GM12878 (cell line): ENCODE measurements at regions not wholly inside any gene's neighbourhood (a gene's known extent, or its start where the extent isn't known, plus 50 kb on each side); places are given as distances from the start of the nearest gene placed in this dataset.

Experiments
- ATAC-seq: fragments of 200-7000 bp; cut with Tn5 transposase; 3 replicates; pipeline ENCODE4 v1.9.1; 2020; ENCODE audit warnings: mild to moderate bottlenecking, moderate library complexity
- BruUV-seq: library from RNA; stranded (reverse); fragments of 400-500 nt; replicated peaks from 2 replicates; lab custom pipeline; 2021; lab: Mats Ljungman, UMichigan
- CTCF ChIA-PET: fragments of 300-600 bp; sonication (Branson Sonifier 250); formaldehyde crosslinking; extraction: SDS; loops from one replicate; lab custom pipeline; 2021; ENCODE audit warnings: inconsistent platforms; lab: Yijun Ruan, JAX
- POLR2A ChIA-PET: fragments of 350-600 bp; formaldehyde crosslinking; extraction: SDS; loops from one replicate; lab custom pipeline; 2021; ENCODE audit warnings: inconsistent platforms; lab: Charles Lee
- RAD21 ChIA-PET: fragments of 300-600 bp; sonication (Branson Sonifier 250); formaldehyde crosslinking; loops from one replicate; lab custom pipeline; 2023; ENCODE audit warnings: antibody characterized with exemption; ENCODE audit not compliant: unreplicated experiment; lab: Charles Lee
- SMC1A ChIA-PET: fragments of 300-600 bp; sonication (Branson Sonifier 250); formaldehyde crosslinking; loops from one replicate; lab custom pipeline; 2023; ENCODE audit not compliant: unreplicated experiment, uncharacterized antibody; lab: Charles Lee
- DNase-seq: peaks from one replicate; pipeline ENCODE4 v3.0.0-alpha.2; 2011; ENCODE audit warnings: low read depth, low spot score
- FAIRE-seq: peaks from 3 replicates; lab custom pipeline; 2011; peaks lifted over from hg19 to GRCh38; lab: Jason Lieb, UNC
- H2AFZ ChIP-seq: 2 replicates; pipeline ENCODE4 v1.6.0; 2011; ENCODE audit warnings: low read depth, low read length, control low read depth; ENCODE audit not compliant: control insufficient read depth
- H3K27ac ChIP-seq: 2 replicates; pipeline ENCODE4 v1.5.1; 2011; ENCODE audit warnings: control low read depth; ENCODE audit not compliant: control insufficient read depth, insufficient read depth
- H3K27me3 ChIP-seq, 2 experiments: replicated peaks in 1 of 2; 2 replicates each; pipeline versions ENCODE4 v1.6.0 to v1.6.1; 2011; ENCODE audit warnings: low read length in 1 of 2; ENCODE audit not compliant: control insufficient read depth in 2 of 2, insufficient read depth in 2 of 2
- H3K36me3 ChIP-seq, 2 experiments: 2 replicates each; pipeline ENCODE4 v1.5.1; 2011; ENCODE audit warnings: low read length in 1 of 2; ENCODE audit not compliant: control insufficient read depth in 2 of 2, insufficient read depth in 2 of 2
- H3K4me1 ChIP-seq: 2 replicates; pipeline ENCODE4 v1.6.1; 2011; ENCODE audit warnings: mild to moderate bottlenecking, low read length, moderate library complexity, mixed read lengths; ENCODE audit not compliant: control insufficient read depth, insufficient read depth
- H3K4me2 ChIP-seq: 2 replicates; pipeline ENCODE4 v1.6.0; 2011; ENCODE audit warnings: control low read depth; ENCODE audit not compliant: control insufficient read depth, insufficient read depth
- H3K4me3 ChIP-seq: fragments of 200-600 bp; sonication (generic); 2 replicates; pipeline ENCODE4 v1.5.1; 2016
- H3K79me2 ChIP-seq: 2 replicates; pipeline ENCODE4 v1.6.0; 2011; ENCODE audit warnings: low read length; ENCODE audit not compliant: control insufficient read depth, insufficient read depth
- H3K9ac ChIP-seq: 2 replicates; pipeline ENCODE4 v1.8.0; 2011; ENCODE audit warnings: low read length, control low read depth, mixed read lengths; ENCODE audit not compliant: control insufficient read depth, insufficient read depth
- H3K9me3 ChIP-seq: replicated peaks from 3 replicates; pipeline ENCODE4 v1.5.1; 2011; ENCODE audit warnings: mild to moderate bottlenecking, low read length; ENCODE audit not compliant: control insufficient read depth, insufficient read depth
- H4K20me1 ChIP-seq: 2 replicates; pipeline ENCODE4 v1.6.0; 2011; ENCODE audit not compliant: control insufficient read depth, insufficient read depth
- BCL11A ChIP-seq: IDR thresholded peaks from 2 replicates; pipeline ENCODE4 v1.6.1; 2011; ENCODE audit warnings: low read depth, low read length
- BHLHE40 ChIP-seq, 2 experiments: fragments of 450-650 bp in 1 of 2; IDR thresholded peaks; 2 replicates each; pipeline ENCODE4 v1.6.1; 2011 to 2017; ENCODE audit warnings: low read depth in 2 of 2, borderline replicate concordance in 1 of 2, improper control_type of control experiment in 1 of 2, low read length in 1 of 2, mild to moderate bottlenecking in 1 of 2
- CREM ChIP-seq: IDR thresholded peaks from 2 replicates; pipeline ENCODE4 v1.6.1; 2014; ENCODE audit warnings: antibody characterized with exemption, low read depth
- EZH2 ChIP-seq: IDR thresholded peaks from 2 replicates; pipeline ENCODE4 v1.6.1; 2012; ENCODE audit warnings: low read depth, mild to moderate bottlenecking, control low read depth, inconsistent platforms, low read length, borderline replicate concordance; ENCODE audit not compliant: control insufficient read depth
- FOS ChIP-seq: IDR thresholded peaks from 3 replicates; pipeline ENCODE4 v1.6.1; 2011; ENCODE audit warnings: borderline replicate concordance; ENCODE audit not compliant: insufficient read length; ENCODE audit errors: extremely low read depth
- GABPA ChIP-seq: IDR thresholded peaks from 2 replicates; pipeline ENCODE4 v1.6.1; 2014; ENCODE audit warnings: antibody characterized with exemption, low read depth, mild to moderate bottlenecking, inconsistent platforms
- LARP7 ChIP-seq: fragments of 450-650 bp; IDR thresholded peaks from 2 replicates; pipeline ENCODE4 v1.6.1; 2017; ENCODE audit warnings: mild to moderate bottlenecking
- MYB ChIP-seq: fragments of 150-350 bp; IDR thresholded peaks from 2 replicates; pipeline ENCODE4 v1.6.1; 2014; ENCODE audit warnings: mild to moderate bottlenecking, low read depth, low read length, borderline replicate concordance
- NR2F1 ChIP-seq: fragments of 450-650 bp; conservative IDR thresholded peaks from 2 replicates; pipeline ENCODE4 v1.6.1; 2017; ENCODE audit warnings: mild to moderate bottlenecking
- RBBP5 ChIP-seq: fragments of 200-600 bp; sonication (generic); conservative IDR thresholded peaks from 2 replicates; pipeline ENCODE4 v1.6.1; 2016
- SP1 ChIP-seq: IDR thresholded peaks from one replicate; pipeline ENCODE4 v1.6.1; 2011; ENCODE audit warnings: low read depth, low read length
- SREBF2 ChIP-seq: IDR thresholded peaks from 2 replicates; pipeline ENCODE4 v1.6.1; 2012; ENCODE audit warnings: mild to moderate bottlenecking, low read length
- SUPT20H ChIP-seq: IDR thresholded peaks from 2 replicates; pipeline ENCODE4 v1.6.1; 2011; ENCODE audit warnings: low read depth, mild to moderate bottlenecking, low read length, moderate library complexity, borderline replicate concordance; ENCODE audit not compliant: control insufficient read depth
- TBL1XR1 ChIP-seq: IDR thresholded peaks from 2 replicates; pipeline ENCODE4 v1.6.1; 2012; ENCODE audit warnings: low read depth, low read length, improper control_type of control experiment
- TCF7 ChIP-seq: IDR thresholded peaks from 2 replicates; pipeline ENCODE4 v1.6.1; 2014; ENCODE audit warnings: antibody characterized with exemption, borderline replicate concordance
- ZNF217 ChIP-seq: fragments of 450-650 bp; IDR thresholded peaks from 2 replicates; pipeline ENCODE4 v1.6.1; 2017; ENCODE audit warnings: antibody characterized with exemption, mild to moderate bottlenecking
- WGBS: methylation state at CpG from one replicate; pipeline ENCODE4 v1.1.6; 2016; ENCODE audit warnings: low lambda C conversion rate; ENCODE audit not compliant: insufficient replicate concordance, insufficient coverage; ENCODE audit errors: missing lambda C conversion rate; 5-methylcytosine and 5-hydroxymethylcytosine counted together
- in situ Hi-C: fragments of 300-500 bp; cut with MboI; formaldehyde crosslinking; loops from 9 replicates; pipeline ENCODE4 v1.14.3; 2018; ENCODE audit warnings: mixed read lengths
- intact Hi-C: fragments of 100-400 bp; cut with micrococcal nuclease; formaldehyde crosslinking; loops from one replicate; pipeline ENCODE4 v1.14.2; 2022; ENCODE audit not compliant: unreplicated experiment
- TF ChIP-seq, protein P1 (sequence below): IDR thresholded peaks from 2 replicates; pipeline ENCODE4 v1.6.1; 2012; ENCODE audit warnings: low read depth, low read length, improper control_type of control experiment
- TF ChIP-seq, protein P2 (sequence below): fragments of 450-650 bp; formaldehyde crosslinking; IDR thresholded peaks from 2 replicates; pipeline ENCODE4 v1.5.0; 2022; ENCODE audit warnings: mild to moderate bottlenecking, missing genetic modification characterization

DNA sequence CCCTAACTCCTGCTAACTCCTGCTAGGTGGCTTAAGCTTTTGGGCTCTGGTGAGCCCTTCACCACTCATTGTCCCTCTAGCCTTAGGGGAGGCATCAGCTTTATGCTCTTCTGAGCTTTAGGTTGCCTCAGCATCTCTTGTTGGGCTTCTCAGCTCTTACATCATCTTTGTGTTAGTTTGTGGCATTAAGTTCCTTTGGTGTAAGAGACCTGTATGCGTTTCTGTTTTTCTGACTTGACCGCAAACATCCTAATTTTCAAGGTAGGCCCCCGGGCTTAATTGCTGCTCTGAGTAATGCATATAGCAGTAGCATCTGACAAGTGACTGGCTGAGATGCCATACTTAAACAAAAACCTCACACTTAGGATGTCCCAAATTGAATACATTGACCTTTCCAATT is 287.8 kb upstream of the TUT7 start (continued):
- TF ChIP-seq, protein P1, sequence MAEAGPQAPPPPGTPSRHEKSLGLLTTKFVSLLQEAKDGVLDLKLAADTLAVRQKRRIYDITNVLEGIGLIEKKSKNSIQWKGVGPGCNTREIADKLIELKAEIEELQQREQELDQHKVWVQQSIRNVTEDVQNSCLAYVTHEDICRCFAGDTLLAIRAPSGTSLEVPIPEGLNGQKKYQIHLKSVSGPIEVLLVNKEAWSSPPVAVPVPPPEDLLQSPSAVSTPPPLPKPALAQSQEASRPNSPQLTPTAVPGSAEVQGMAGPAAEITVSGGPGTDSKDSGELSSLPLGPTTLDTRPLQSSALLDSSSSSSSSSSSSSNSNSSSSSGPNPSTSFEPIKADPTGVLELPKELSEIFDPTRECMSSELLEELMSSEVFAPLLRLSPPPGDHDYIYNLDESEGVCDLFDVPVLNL: no peak
- TF ChIP-seq TBL1XR1: no peak
- no peak for TF ChIP-seq FOS
- TF ChIP-seq EZH2: no peak
- TF ChIP-seq TCF7: no peak
- no peak for TF ChIP-seq BHLHE40 (IDR thresholded peaks at IDR 0.05; ENCODE audit: borderline replicate concordance in 1 of 2, low read depth in 2 of 2, low read length in 1 of 2)

DNA sequence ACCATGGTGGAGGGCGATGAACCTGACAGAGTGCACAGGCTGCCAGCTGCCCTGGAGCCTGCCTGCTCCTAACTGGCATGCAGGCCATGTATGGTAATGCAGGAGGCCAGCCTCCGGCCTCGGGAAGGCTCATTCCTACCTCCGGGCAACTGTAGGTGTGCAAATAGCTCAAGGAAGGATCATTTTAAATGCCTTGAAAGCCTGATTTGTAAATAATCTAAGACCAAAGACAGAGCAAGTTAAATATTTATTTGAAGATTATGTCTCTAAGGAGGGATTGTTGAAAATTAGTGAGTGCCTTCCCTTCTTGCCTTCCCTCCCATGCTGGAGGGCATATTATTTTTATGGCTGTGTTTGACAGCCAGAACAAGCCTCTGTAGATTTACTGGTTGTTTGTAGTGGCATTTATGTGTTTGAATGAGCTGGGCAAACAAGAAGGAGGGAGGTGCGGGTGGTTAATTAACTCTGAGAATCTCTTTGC is 285.7 kb upstream of the TUT7 start:
- Histone ChIP-seq H2AFZ (no peak overlapping the region), H3K27ac (no peak overlapping the region), H3K79me2 (no peaks in the 10 kb centered on the region), H3K9me3 (no peaks in the 10 kb centered on the region), H3K9ac (no peak overlapping the region), H3K27me3 (no peaks in the 10 kb centered on the region), H3K4me1 (no peaks in the 10 kb centered on the region), H3K4me2 (no peak overlapping the region), H3K4me3 (no peak overlapping the region)
- ChIA-PET SMC1A (no interaction called here), CTCF (no interaction called here), POLR2A (no interaction called here)
- no peak for DNase-seq
- intact Hi-C loops: no loop called here
- in situ Hi-C loops: loop anchor here (5.0 kb wide), 1 partner anchor 37 kb away; no protein-coding TSS in a partner anchor
- 0 out of 3 replicates have a peak, but pooled peaks have one; percentile 31 for ATAC-seq
- no TSS peak for BruUV-seq
- 34% methylated on average over 5 of the region's 5 CpGs for WGBS
- TF ChIP-seq CREM: no peak
- TF ChIP-seq LARP7: no peak
- TF ChIP-seq, protein P2, sequence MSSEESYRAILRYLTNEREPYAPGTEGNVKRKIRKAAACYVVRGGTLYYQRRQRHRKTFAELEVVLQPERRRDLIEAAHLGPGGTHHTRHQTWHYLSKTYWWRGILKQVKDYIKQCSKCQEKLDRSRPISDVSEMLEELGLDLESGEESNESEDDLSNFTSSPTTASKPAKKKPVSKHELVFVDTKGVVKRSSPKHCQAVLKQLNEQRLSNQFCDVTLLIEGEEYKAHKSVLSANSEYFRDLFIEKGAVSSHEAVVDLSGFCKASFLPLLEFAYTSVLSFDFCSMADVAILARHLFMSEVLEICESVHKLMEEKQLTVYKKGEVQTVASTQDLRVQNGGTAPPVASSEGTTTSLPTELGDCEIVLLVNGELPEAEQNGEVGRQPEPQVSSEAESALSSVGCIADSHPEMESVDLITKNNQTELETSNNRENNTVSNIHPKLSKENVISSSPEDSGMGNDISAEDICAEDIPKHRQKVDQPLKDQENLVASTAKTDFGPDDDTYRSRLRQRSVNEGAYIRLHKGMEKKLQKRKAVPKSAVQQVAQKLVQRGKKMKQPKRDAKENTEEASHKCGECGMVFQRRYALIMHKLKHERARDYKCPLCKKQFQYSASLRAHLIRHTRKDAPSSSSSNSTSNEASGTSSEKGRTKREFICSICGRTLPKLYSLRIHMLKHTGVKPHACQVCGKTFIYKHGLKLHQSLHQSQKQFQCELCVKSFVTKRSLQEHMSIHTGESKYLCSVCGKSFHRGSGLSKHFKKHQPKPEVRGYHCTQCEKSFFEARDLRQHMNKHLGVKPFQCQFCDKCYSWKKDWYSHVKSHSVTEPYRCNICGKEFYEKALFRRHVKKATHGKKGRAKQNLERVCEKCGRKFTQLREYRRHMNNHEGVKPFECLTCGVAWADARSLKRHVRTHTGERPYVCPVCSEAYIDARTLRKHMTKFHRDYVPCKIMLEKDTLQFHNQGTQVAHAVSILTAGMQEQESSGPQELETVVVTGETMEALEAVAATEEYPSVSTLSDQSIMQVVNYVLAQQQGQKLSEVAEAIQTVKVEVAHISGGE (CRISPR knock-in tag): no peak
- TF ChIP-seq GABPA: no peak
- no peak for TF ChIP-seq ZNF217
- TF ChIP-seq SP1: no peak
- TF ChIP-seq SUPT20H: no peak
- TF ChIP-seq BHLHE40 (IDR thresholded peaks at IDR 0.05; ENCODE audit: borderline replicate concordance in 1 of 2, low read depth in 2 of 2, low read length in 1 of 2): no peak
- TF ChIP-seq RBBP5: no peak
- no peak for TF ChIP-seq MYB
- TF ChIP-seq NR2F1: no peak
- TF ChIP-seq SREBF2: no peak
- TF ChIP-seq BCL11A: no peak
- TF ChIP-seq, all 136 proteins: peak for 0
- FAIRE-seq: no peak
- RAD21 ChIA-PET: no interaction called here
- Histone ChIP-seq H4K20me1 (no peaks in the 10 kb centered on the region), H3K36me3 (no peaks in the 10 kb centered on the region)
